Tibial nerve (tissue), 3 donors: ENCODE measurements at regions not wholly inside any gene's neighbourhood (a gene's known extent, or its start where the extent isn't known, plus 50 kb on each side); places are given as distances from the start of the nearest gene placed in this dataset.

Experiments used
- CTCF ChIP-seq, 5 experiments: fragments of 200-600 bp in 3 of 5; fragments of 450-650 bp in 2 of 5; sonication (generic) in 3 of 5; IDR thresholded peaks; one replicate each; pipeline ENCODE4 v1.5.1; 2016 to 2019; ENCODE audit warnings: antibody characterized with exemption in 5 of 5, mild to moderate bottlenecking in 3 of 5, moderate library complexity in 2 of 5
- POLR2A ChIP-seq, 2 donors: fragments of 450-650 bp; IDR thresholded peaks; one replicate each; pipeline ENCODE4 v1.6.1; 2017; ENCODE audit warnings: antibody characterized with exemption in 2 of 2, mild to moderate bottlenecking in 2 of 2, moderate library complexity in 2 of 2

GRCh38 chr15:94793641-94794040, 562.3 kb downstream of the MCTP2 start:
- TF ChIP-seq POLR2A (IDR thresholded peaks at IDR 0.05) (no peak), CTCF (IDR thresholded peaks at IDR 0.05) (no peak)
